ENCODE measurements at regions not wholly inside any gene's neighbourhood (a gene's known extent, or its start where the extent isn't known, plus 50 kb on each side); places are given as distances from the start of the nearest gene placed in this dataset.

DNA sequence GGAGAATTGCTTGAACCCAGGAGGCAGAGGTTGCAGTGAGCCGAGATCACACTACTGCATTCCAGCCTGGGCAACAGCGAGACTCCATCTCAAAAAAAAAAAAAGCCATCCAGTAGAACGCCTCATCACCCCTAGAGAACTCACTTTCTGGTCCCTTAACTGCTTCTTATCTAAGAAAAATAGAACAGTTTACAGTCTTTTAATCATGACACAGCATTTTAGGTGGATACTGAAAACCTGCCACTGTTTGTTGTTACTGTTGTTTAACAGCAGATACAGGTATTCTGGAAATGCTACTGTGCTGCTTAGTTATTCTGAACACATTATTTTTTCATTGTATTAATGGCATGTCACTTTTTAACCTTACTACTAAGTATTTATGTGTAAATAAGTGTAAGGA, 624.3 kb upstream of the GHITM start:
- TF ChIP-seq CTCF (IDR thresholded peaks at IDR 0.05 in 2 of 3, conservative IDR thresholded peaks at IDR 0.05 in 1 of 3; ENCODE audit: borderline replicate concordance in 1 of 3, insufficient read depth in 1 of 3, low read depth in 2 of 3, low read length in 2 of 3) (no peak), MAX (IDR thresholded peaks at IDR 0.05) (no peak), POLR2A (IDR thresholded peaks at IDR 0.05; ENCODE audit: borderline replicate concordance, extremely low read depth, insufficient read depth, insufficient read length) (no peak), RAD21 (IDR thresholded peaks at IDR 0.05; ENCODE audit: low read depth) (no peak), POLR2AphosphoS5 (IDR thresholded peaks at IDR 0.05; ENCODE audit: low read depth, low read length) (no peak), EGR1 (IDR thresholded peaks at IDR 0.05; ENCODE audit: low read depth) (no peak), YY1 (IDR thresholded peaks at IDR 0.05; ENCODE audit: extremely low read depth, insufficient replicate concordance, low read depth, low read length) (no peak), SIN3A (IDR thresholded peaks at IDR 0.05; ENCODE audit: low read depth) (no peak), CBX3 (IDR thresholded peaks at IDR 0.05; ENCODE audit: low read depth) (no peak), JUND (IDR thresholded peaks at IDR 0.05) (no peak)
- TF ChIP-seq, protein P1, sequence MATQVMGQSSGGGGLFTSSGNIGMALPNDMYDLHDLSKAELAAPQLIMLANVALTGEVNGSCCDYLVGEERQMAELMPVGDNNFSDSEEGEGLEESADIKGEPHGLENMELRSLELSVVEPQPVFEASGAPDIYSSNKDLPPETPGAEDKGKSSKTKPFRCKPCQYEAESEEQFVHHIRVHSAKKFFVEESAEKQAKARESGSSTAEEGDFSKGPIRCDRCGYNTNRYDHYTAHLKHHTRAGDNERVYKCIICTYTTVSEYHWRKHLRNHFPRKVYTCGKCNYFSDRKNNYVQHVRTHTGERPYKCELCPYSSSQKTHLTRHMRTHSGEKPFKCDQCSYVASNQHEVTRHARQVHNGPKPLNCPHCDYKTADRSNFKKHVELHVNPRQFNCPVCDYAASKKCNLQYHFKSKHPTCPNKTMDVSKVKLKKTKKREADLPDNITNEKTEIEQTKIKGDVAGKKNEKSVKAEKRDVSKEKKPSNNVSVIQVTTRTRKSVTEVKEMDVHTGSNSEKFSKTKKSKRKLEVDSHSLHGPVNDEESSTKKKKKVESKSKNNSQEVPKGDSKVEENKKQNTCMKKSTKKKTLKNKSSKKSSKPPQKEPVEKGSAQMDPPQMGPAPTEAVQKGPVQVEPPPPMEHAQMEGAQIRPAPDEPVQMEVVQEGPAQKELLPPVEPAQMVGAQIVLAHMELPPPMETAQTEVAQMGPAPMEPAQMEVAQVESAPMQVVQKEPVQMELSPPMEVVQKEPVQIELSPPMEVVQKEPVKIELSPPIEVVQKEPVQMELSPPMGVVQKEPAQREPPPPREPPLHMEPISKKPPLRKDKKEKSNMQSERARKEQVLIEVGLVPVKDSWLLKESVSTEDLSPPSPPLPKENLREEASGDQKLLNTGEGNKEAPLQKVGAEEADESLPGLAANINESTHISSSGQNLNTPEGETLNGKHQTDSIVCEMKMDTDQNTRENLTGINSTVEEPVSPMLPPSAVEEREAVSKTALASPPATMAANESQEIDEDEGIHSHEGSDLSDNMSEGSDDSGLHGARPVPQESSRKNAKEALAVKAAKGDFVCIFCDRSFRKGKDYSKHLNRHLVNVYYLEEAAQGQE (IDR thresholded peaks at IDR 0.05; ENCODE audit: low read depth), result no peak
- TF ChIP-seq, protein P2, sequence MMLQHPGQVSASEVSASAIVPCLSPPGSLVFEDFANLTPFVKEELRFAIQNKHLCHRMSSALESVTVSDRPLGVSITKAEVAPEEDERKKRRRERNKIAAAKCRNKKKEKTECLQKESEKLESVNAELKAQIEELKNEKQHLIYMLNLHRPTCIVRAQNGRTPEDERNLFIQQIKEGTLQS (IDR thresholded peaks at IDR 0.05), result no peak

Data from HCT116 (cell line).